GM12891 (cell line): ENCODE measurements at regions not wholly inside any gene's neighbourhood (a gene's known extent, or its start where the extent isn't known, plus 50 kb on each side); places are given as distances from the start of the nearest gene placed in this dataset.

Source experiments
- PAX5 ChIP-seq: IDR thresholded peaks from 2 replicates; pipeline ENCODE4 v1.6.1; 2011; ENCODE audit warnings: low read length, moderate library complexity, mild to moderate bottlenecking; ENCODE audit not compliant: insufficient read depth, severe bottlenecking
- POLR2A ChIP-seq: IDR thresholded peaks from 2 replicates; pipeline ENCODE4 v1.6.1; 2011; ENCODE audit warnings: low read depth, low read length, control low read depth
- POLR2AphosphoS5 ChIP-seq: IDR thresholded peaks from 2 replicates; pipeline ENCODE4 v1.6.1; 2011; ENCODE audit warnings: low read depth, low read length, control low read depth
- POU2F2 ChIP-seq: IDR thresholded peaks from 2 replicates; pipeline ENCODE4 v1.6.1; 2011; ENCODE audit warnings: low read depth, mild to moderate bottlenecking, control low read depth, low read length, moderate library complexity
- SPI1 ChIP-seq: IDR thresholded peaks from 2 replicates; pipeline ENCODE4 v1.6.1; 2011; ENCODE audit warnings: low read depth, low read length, control low read depth
- TAF1 ChIP-seq: IDR thresholded peaks from 2 replicates; pipeline ENCODE4 v1.6.1; 2011; ENCODE audit warnings: low read depth, low read length, control low read depth

- TF ChIP-seq POLR2A (no peak), SPI1 (no peak), POU2F2 (no peak), POLR2AphosphoS5 (no peak), TAF1 (no peak), PAX5 (no peak)
Observed at GRCh38 chr10:124299696-124300095, 119.0 kb downstream of the OAT start.
